Suprapubic skin (tissue), 4 donors: ENCODE measurements at regions not wholly inside any gene's neighbourhood (a gene's known extent, or its start where the extent isn't known, plus 50 kb on each side); places are given as distances from the start of the nearest gene placed in this dataset.

Source experiments
- DNase-seq, 2 donors: peaks; one replicate each; pipeline ENCODE4 v3.0.0-alpha.2; 2019; ENCODE audit warnings: low spot score in 2 of 2
- H3K27ac ChIP-seq: fragments of 200-600 bp; sonication (generic); one replicate; pipeline ENCODE4 v1.5.1; 2019
- H3K27me3 ChIP-seq: fragments of 200-600 bp; sonication (generic); one replicate; pipeline ENCODE4 v1.5.1; 2019
- H3K36me3 ChIP-seq: fragments of 200-600 bp; sonication (generic); one replicate; pipeline ENCODE4 v1.5.1; 2019
- H3K4me1 ChIP-seq: fragments of 200-600 bp; sonication (generic); one replicate; pipeline ENCODE4 v1.5.1; 2019
- H3K4me3 ChIP-seq: fragments of 200-600 bp; sonication (generic); one replicate; pipeline ENCODE4 v1.5.1; 2019; ENCODE audit warnings: mild to moderate bottlenecking
- H3K9me3 ChIP-seq: fragments of 200-600 bp; sonication (generic); one replicate; pipeline ENCODE4 v1.5.1; 2019
- EP300 ChIP-seq: sonication (generic); formaldehyde crosslinking; IDR thresholded peaks from one replicate; pipeline ENCODE4 v1.6.1; 2017; ENCODE audit warnings: antibody characterized with exemption
- POLR2A ChIP-seq, 2 donors: fragments of 450-650 bp; IDR thresholded peaks; one replicate each; pipeline ENCODE4 v1.6.1; 2017; ENCODE audit warnings: antibody characterized with exemption in 2 of 2, mild to moderate bottlenecking in 2 of 2, moderate library complexity in 2 of 2
- POLR2AphosphoS5 ChIP-seq, 3 donors: sonication (generic); formaldehyde crosslinking; IDR thresholded peaks; one replicate each; pipeline ENCODE4 v1.6.1; 2017; ENCODE audit warnings: antibody characterized with exemption in 3 of 3
- WGBS: methylation state at CpG from one replicate; pipeline ENCODE4 v1.1.5; 2018; 5-methylcytosine and 5-hydroxymethylcytosine counted together
- TF ChIP-seq, protein P1 (sequence below), 2 donors: fragments of 200-600 bp in 1 of 2; fragments of 450-650 bp in 1 of 2; sonication (generic) in 1 of 2; IDR thresholded peaks; one replicate each; pipeline ENCODE4 v1.5.1; 2016 to 2019; ENCODE audit warnings: antibody characterized with exemption in 2 of 2, mild to moderate bottlenecking in 1 of 2, moderate library complexity in 1 of 2

DNA sequence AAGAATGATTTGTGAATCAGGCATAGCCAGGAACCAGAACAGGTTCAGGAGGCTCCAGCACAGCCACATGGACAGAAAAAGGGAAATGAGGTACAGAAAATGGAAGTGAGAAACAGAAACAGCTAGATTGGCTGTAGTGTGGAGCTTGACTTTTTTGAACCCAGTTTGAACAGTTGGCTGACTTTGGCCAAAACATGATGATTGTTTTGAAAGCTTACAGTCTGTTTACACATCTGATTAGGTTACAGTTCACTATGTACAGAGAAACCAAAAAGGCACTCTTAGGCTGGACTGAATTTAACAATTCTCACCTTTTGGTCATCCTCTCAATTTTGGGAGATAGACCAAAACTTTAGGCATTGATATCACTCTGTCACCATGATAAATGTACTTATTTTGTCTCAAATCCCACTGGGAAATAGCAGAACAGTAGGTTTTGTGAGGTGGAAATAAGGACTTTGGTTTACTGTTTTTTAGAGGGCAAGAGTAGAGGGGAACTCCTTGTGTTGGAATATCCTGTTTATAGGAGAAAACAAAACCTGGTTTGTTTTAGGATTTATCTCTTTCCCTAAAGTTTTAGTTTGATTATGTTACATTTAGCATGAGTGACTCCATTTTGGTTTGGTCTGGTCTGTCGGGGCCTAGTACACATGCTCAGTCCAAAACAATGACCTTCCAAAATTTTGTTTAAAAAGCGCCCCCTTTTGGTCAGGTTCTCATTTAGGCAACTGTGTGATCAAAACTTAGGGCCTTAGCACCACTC, 123.1 kb downstream of the OLIG3 start:
- Histone ChIP-seq H3K27ac (no peak overlapping the region), H3K4me3 (no peak overlapping the region), H3K27me3 (no peaks in the 10 kb centered on the region), H3K9me3 (no peaks in the 10 kb centered on the region), H3K36me3 (no peaks in the 10 kb centered on the region), H3K4me1 (no peaks in the 10 kb centered on the region)
- TF ChIP-seq EP300, result no peak
- no peak for TF ChIP-seq POLR2AphosphoS5 (IDR thresholded peaks at IDR 0.05)
- no peak for TF ChIP-seq POLR2A (IDR thresholded peaks at IDR 0.05)
- TF ChIP-seq, protein P1, sequence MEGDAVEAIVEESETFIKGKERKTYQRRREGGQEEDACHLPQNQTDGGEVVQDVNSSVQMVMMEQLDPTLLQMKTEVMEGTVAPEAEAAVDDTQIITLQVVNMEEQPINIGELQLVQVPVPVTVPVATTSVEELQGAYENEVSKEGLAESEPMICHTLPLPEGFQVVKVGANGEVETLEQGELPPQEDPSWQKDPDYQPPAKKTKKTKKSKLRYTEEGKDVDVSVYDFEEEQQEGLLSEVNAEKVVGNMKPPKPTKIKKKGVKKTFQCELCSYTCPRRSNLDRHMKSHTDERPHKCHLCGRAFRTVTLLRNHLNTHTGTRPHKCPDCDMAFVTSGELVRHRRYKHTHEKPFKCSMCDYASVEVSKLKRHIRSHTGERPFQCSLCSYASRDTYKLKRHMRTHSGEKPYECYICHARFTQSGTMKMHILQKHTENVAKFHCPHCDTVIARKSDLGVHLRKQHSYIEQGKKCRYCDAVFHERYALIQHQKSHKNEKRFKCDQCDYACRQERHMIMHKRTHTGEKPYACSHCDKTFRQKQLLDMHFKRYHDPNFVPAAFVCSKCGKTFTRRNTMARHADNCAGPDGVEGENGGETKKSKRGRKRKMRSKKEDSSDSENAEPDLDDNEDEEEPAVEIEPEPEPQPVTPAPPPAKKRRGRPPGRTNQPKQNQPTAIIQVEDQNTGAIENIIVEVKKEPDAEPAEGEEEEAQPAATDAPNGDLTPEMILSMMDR (IDR thresholded peaks at IDR 0.05), result no peak
- WGBS, result 71% methylated on average over 2 of the region's 2 CpGs
- no peak for DNase-seq

DNA sequence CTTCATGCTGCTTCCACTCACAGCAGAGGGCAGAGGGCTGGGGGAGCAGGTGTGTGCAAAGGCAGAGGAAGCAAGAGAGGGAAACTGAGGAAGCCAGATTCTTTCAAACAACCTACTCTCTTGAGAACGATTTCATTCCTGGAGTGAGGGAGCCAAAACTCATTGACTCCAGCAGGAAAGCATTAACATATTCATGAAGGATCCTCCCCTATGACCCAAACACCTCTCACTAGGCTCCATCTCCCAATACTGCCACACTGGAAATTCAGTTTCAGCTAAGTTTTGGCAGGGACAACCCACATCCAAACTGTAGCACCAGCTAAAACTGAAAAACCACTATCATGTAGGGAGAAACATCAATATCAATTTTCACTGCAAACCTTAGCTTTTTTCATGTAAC, 125.1 kb downstream of the OLIG3 start:
- no peaks in the 10 kb centered on the region for H3K9me3 ChIP-seq
- H3K36me3 ChIP-seq, result no peaks in the 10 kb centered on the region
- H3K4me1 ChIP-seq, result no peaks in the 10 kb centered on the region
- no peaks in the 10 kb centered on the region for H3K27me3 ChIP-seq
- DNase-seq, result no peak
- no peak overlapping the region for H3K4me3 ChIP-seq
- H3K27ac ChIP-seq, result no peak overlapping the region
- WGBS, result 47% methylated on average over 1 of the region's 1 CpG
- TF ChIP-seq, protein P1 (IDR thresholded peaks at IDR 0.05), result no peak
- TF ChIP-seq EP300, result no peak
- no peak for TF ChIP-seq POLR2AphosphoS5 (IDR thresholded peaks at IDR 0.05)
- no peak for TF ChIP-seq POLR2A (IDR thresholded peaks at IDR 0.05)

- no peak for DNase-seq
- no peaks in the 10 kb centered on the region for H3K27me3 ChIP-seq
- H3K9me3 ChIP-seq, result no peaks in the 10 kb centered on the region
- H3K4me3 ChIP-seq, result no peak overlapping the region
- no peaks in the 10 kb centered on the region for H3K4me1 ChIP-seq
- WGBS, result 80% methylated on average over 14 of the region's 14 CpGs
- H3K36me3 ChIP-seq, result no peaks in the 10 kb centered on the region
- H3K27ac ChIP-seq, result no peak overlapping the region
- TF ChIP-seq POLR2AphosphoS5 (IDR thresholded peaks at IDR 0.05) (no peak), EP300 (no peak), POLR2A (IDR thresholded peaks at IDR 0.05) (no peak)
- TF ChIP-seq, protein P1 (IDR thresholded peaks at IDR 0.05), result no peak
These were observed 128.3 kb downstream of the OLIG3 start for GRCh38 chr6:137365707-137366437.

- no peak overlapping the region for H3K27ac ChIP-seq
- 91% methylated on average over 5 of the region's 5 CpGs for WGBS
- no peaks in the 10 kb centered on the region for H3K4me1 ChIP-seq
- no peak for DNase-seq
- no peak overlapping the region for H3K4me3 ChIP-seq
- TF ChIP-seq POLR2AphosphoS5 (IDR thresholded peaks at IDR 0.05), result no peak
- no peak for TF ChIP-seq EP300
- no peak for TF ChIP-seq POLR2A (IDR thresholded peaks at IDR 0.05)
- TF ChIP-seq, protein P1 (IDR thresholded peaks at IDR 0.05), result no peak
- H3K9me3 ChIP-seq, result no peaks in the 10 kb centered on the region
- no peaks in the 10 kb centered on the region for H3K27me3 ChIP-seq
- H3K36me3 ChIP-seq, result no peaks in the 10 kb centered on the region
These were observed 130.4 kb downstream of the OLIG3 start for GRCh38 chr6:137363805-137364138.
